OCI-LY7 (cell line): ENCODE measurements at regions not wholly inside any gene's neighbourhood (a gene's known extent, or its start where the extent isn't known, plus 50 kb on each side); places are given as distances from the start of the nearest gene placed in this dataset.

Source experiments
- EZH2phosphoT487 ChIP-seq: fragments of 200-600 bp; sonication (generic); IDR thresholded peaks from 2 replicates; pipeline ENCODE4 v1.6.1; 2018; ENCODE audit warnings: low read depth, borderline replicate concordance, mild to moderate bottlenecking, mixed run types, antibody characterized with exemption, low read length, moderate library complexity, mixed read lengths
- TF ChIP-seq, protein P1 (sequence below): fragments of 200-600 bp; sonication (generic); conservative IDR thresholded peaks from 2 replicates; pipeline ENCODE4 v1.5.1; 2014; ENCODE audit warnings: mild to moderate bottlenecking, antibody characterized with exemption, low read length, moderate library complexity, mixed read lengths

- TF ChIP-seq, protein P1, sequence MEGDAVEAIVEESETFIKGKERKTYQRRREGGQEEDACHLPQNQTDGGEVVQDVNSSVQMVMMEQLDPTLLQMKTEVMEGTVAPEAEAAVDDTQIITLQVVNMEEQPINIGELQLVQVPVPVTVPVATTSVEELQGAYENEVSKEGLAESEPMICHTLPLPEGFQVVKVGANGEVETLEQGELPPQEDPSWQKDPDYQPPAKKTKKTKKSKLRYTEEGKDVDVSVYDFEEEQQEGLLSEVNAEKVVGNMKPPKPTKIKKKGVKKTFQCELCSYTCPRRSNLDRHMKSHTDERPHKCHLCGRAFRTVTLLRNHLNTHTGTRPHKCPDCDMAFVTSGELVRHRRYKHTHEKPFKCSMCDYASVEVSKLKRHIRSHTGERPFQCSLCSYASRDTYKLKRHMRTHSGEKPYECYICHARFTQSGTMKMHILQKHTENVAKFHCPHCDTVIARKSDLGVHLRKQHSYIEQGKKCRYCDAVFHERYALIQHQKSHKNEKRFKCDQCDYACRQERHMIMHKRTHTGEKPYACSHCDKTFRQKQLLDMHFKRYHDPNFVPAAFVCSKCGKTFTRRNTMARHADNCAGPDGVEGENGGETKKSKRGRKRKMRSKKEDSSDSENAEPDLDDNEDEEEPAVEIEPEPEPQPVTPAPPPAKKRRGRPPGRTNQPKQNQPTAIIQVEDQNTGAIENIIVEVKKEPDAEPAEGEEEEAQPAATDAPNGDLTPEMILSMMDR: no peak
- TF ChIP-seq EZH2phosphoT487: no peak
These were observed 1044.1 kb upstream of the NR2F2 start for GRCh38 chr15:95286352-95286880.
